SK-N-SH (cell line): ENCODE measurements at regions not wholly inside any gene's neighbourhood (a gene's known extent, or its start where the extent isn't known, plus 50 kb on each side); places are given as distances from the start of the nearest gene placed in this dataset.

Experiments used
- CTCF ChIA-PET: fragments of 300-600, 350-600 bp; formaldehyde crosslinking; extraction: SDS; loops from one replicate; lab custom pipeline; 2021; lab: Yijun Ruan, JAX
- POLR2A ChIA-PET: fragments of 350-600 bp; sonication (Branson Sonifier 250); formaldehyde crosslinking; extraction: SDS; loops from one replicate; lab custom pipeline; 2020; ENCODE audit warnings: antibody characterized with exemption, inconsistent platforms; lab: Yijun Ruan, JAX
- DNase-seq: peaks from one replicate; pipeline ENCODE4 v3.0.0; 2012
- H2AFZ ChIP-seq: fragments of 200-600 bp; sonication (generic); 2 replicates; pipeline ENCODE4 v1.8.1; 2016; ENCODE audit warnings: antibody characterized with exemption, mild to moderate bottlenecking, low read depth
- H3F3A ChIP-seq: fragments of 200-600 bp; sonication (generic); replicated peaks from 2 replicates; pipeline ENCODE3; 2016; ENCODE audit warnings: antibody characterized with exemption, mild to moderate bottlenecking; ENCODE audit not compliant: insufficient read depth
- H3K27ac ChIP-seq, 2 experiments: fragments of 200-500 bp in 1 of 2; fragments of 200-600 bp in 1 of 2; sonication (Bioruptor generic) in 1 of 2; sonication (generic), shearing (Covaris generic) in 1 of 2; 2 replicates each; pipeline versions ENCODE4 v1.5.1 to v1.6.1; 2014 to 2016; ENCODE audit warnings: low read depth in 2 of 2, inconsistent platforms in 1 of 2, low read length in 1 of 2, mild to moderate bottlenecking in 1 of 2, mixed read lengths in 1 of 2
- H3K27me3 ChIP-seq: fragments of 200-600 bp; sonication (generic), shearing (Covaris generic); 2 replicates; pipeline ENCODE4 v1.6.1; 2016; ENCODE audit warnings: mixed run types; ENCODE audit not compliant: insufficient read depth
- H3K36me3 ChIP-seq, 2 experiments: fragments of 200-500 bp in 1 of 2; fragments of 200-600 bp in 1 of 2; sonication (Bioruptor generic) in 1 of 2; sonication (generic) in 1 of 2; replicated peaks in 1 of 2; 2 replicates each; pipeline versions ENCODE3 to v1.5.1; 2014 to 2016; ENCODE audit warnings: low read length in 1 of 2, mild to moderate bottlenecking in 1 of 2; ENCODE audit not compliant: insufficient read depth in 2 of 2, control insufficient read depth in 1 of 2
- H3K4me1 ChIP-seq, 2 experiments: fragments of 200-500 bp in 1 of 2; fragments of 200-600 bp in 1 of 2; sonication (Bioruptor generic) in 1 of 2; sonication (generic), shearing (Covaris generic) in 1 of 2; 2 replicates each; pipeline versions ENCODE4 v1.5.1 to v1.6.1; 2014 to 2016; ENCODE audit warnings: low read depth in 1 of 2, low read length in 1 of 2, mixed run types in 1 of 2; ENCODE audit not compliant: insufficient read depth in 2 of 2, control insufficient read depth in 1 of 2
- H3K4me2 ChIP-seq: fragments of 200-600 bp; sonication (generic), shearing (Covaris generic); 2 replicates; pipeline ENCODE4 v1.6.1; 2017; ENCODE audit warnings: mixed run types
- H3K4me3 ChIP-seq, 2 experiments: fragments of 200-500 bp in 1 of 2; fragments of 200-600 bp in 1 of 2; sonication (Bioruptor generic) in 1 of 2; sonication (generic), shearing (Covaris generic) in 1 of 2; 2 replicates each; pipeline versions ENCODE4 v1.5.1 to v1.8.1; 2014 to 2016; ENCODE audit warnings: low read depth in 2 of 2, inconsistent platforms in 1 of 2, low read length in 1 of 2, mild to moderate bottlenecking in 1 of 2, mixed read lengths in 1 of 2, moderate library complexity in 1 of 2
- H3K79me2 ChIP-seq: fragments of 200-600 bp; sonication (generic); 2 replicates; pipeline ENCODE4 v1.8.1; 2017; ENCODE audit warnings: mild to moderate bottlenecking; ENCODE audit not compliant: insufficient read depth
- H3K9ac ChIP-seq: fragments of 200-600 bp; sonication (generic); 2 replicates; pipeline ENCODE4 v1.6.1; 2017; ENCODE audit warnings: mixed run types
- H3K9me2 ChIP-seq: fragments of 200-600 bp; sonication (generic); 2 replicates; pipeline ENCODE4 v1.6.1; 2017; ENCODE audit warnings: mixed run types
- H3K9me3 ChIP-seq: fragments of 200-600 bp; sonication (generic); 2 replicates; pipeline ENCODE4 v1.6.1; 2017; ENCODE audit warnings: mixed run types, mild to moderate bottlenecking, moderate library complexity
- H4K20me1 ChIP-seq: fragments of 200-600 bp; sonication (generic); 2 replicates; pipeline ENCODE4 v1.6.1; 2017; ENCODE audit warnings: mild to moderate bottlenecking, mixed run types; ENCODE audit not compliant: insufficient read depth
- CHD2 ChIP-seq: fragments of 150-350 bp; IDR thresholded peaks from 2 replicates; pipeline ENCODE4 v1.6.1; 2018; ENCODE audit warnings: low read length; ENCODE audit not compliant: partially characterized antibody
- CTCF ChIP-seq: fragments of 200-600 bp; sonication (generic); IDR thresholded peaks from 2 replicates; pipeline ENCODE4 v1.6.1; 2017; ENCODE audit warnings: antibody characterized with exemption, mild to moderate bottlenecking, moderate library complexity
- ELF1 ChIP-seq: IDR thresholded peaks from 2 replicates; pipeline ENCODE4 v1.4.0; 2012
- FOXM1 ChIP-seq: IDR thresholded peaks from 2 replicates; pipeline ENCODE4 v1.4.0; 2012; ENCODE audit warnings: low read depth, mild to moderate bottlenecking
- GABPA ChIP-seq: IDR thresholded peaks from 2 replicates; pipeline ENCODE4 v1.4.0; 2012; ENCODE audit warnings: low read depth, mild to moderate bottlenecking
- GATA2 ChIP-seq: sonication (generic); formaldehyde crosslinking; IDR thresholded peaks from 2 replicates; pipeline ENCODE4 v1.5.0; 2020; ENCODE audit warnings: mild to moderate bottlenecking, missing genetic modification reagents
- JUND ChIP-seq: IDR thresholded peaks from 2 replicates; pipeline ENCODE4 v1.4.0; 2012
- MAX ChIP-seq: IDR thresholded peaks from 2 replicates; pipeline ENCODE4 v1.4.0; 2012; ENCODE audit warnings: low read depth
- MEF2A ChIP-seq: IDR thresholded peaks from 2 replicates; pipeline ENCODE4 v1.4.0; 2012; ENCODE audit warnings: low read depth, borderline replicate concordance
- NFIC ChIP-seq: IDR thresholded peaks from 2 replicates; pipeline ENCODE4 v1.4.0; 2012; ENCODE audit warnings: borderline replicate concordance
- PBX3 ChIP-seq: IDR thresholded peaks from 2 replicates; pipeline ENCODE4; 2012
- REST ChIP-seq: IDR thresholded peaks from 2 replicates; pipeline ENCODE4 v1.6.1; 2012; ENCODE audit warnings: mild to moderate bottlenecking, low read depth, low read length, moderate library complexity
- SMC3 ChIP-seq: IDR thresholded peaks from 2 replicates; pipeline ENCODE4 v1.6.1; 2012; ENCODE audit warnings: low read depth, low read length, improper control_type of control experiment
- YY1 ChIP-seq: IDR thresholded peaks from 2 replicates; pipeline ENCODE4 v1.4.0; 2012; ENCODE audit warnings: low read depth, mild to moderate bottlenecking
- WGBS: methylation state at CpG from one replicate; pipeline ENCODE4 v1.1.6; 2017; ENCODE audit warnings: low lambda C conversion rate; 5-methylcytosine and 5-hydroxymethylcytosine counted together
- TF ChIP-seq, protein P1 (sequence below): fragments of 150-350 bp; IDR thresholded peaks from 2 replicates; pipeline ENCODE4 v1.6.1; 2017; ENCODE audit warnings: antibody characterized with exemption, low read length, low read depth, borderline replicate concordance
- TF ChIP-seq, protein P2 (sequence below): IDR thresholded peaks from 2 replicates; pipeline ENCODE4 v1.4.0; 2012; ENCODE audit warnings: low read depth, borderline replicate concordance

DNA sequence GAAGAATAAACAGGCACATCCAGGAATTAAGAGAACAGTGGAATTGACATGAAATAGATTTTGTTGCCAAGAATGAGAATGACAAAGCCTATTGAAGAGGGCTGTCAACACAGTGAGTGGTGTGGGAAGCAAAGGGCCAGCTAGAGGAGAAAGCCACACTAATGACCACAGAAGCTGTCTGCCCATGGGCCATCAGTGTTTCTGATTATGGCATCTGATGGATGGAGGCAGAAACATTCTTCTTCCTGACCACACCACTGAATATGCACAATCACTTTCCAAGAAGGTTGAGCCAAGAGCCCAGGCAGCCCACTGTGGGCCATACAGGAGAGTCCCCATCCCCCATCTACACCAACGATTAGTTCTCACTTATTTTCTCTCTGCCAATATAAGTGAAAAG, 146.0 kb upstream of the SH3BP4 start:
- Histone ChIP-seq H4K20me1 (no peaks in the 10 kb centered on the region), H3K9ac (no peak overlapping the region), H2AFZ (no peak overlapping the region), H3K27ac (no peak overlapping the region), H3K4me1 (peaks cover 0 to 5% of the 10 kb centered on the region in 2 experiments; a peak in 1 of 4 replicates), H3K4me3 (no peak overlapping the region), H3K79me2 (no peaks in the 10 kb centered on the region), H3F3A (no peaks in the 10 kb centered on the region), H3K36me3 (no peaks in the 10 kb centered on the region), H3K9me3 (no peaks in the 10 kb centered on the region), H3K4me2 (no peak overlapping the region), H3K27me3 (peaks cover 2% of the 10 kb centered on the region; the same call in 1 of the 2 replicates), H3K9me2 (no peaks in the 10 kb centered on the region)
- DNase-seq, result no peak
- TF ChIP-seq PBX3 (no peak), YY1 (no peak), FOXM1 (no peak), REST (no peak), ELF1 (no peak), NFIC (no peak), JUND (no peak)
- 74% methylated on average over 1 of the region's 1 CpG for WGBS
- ChIA-PET CTCF (no interaction called here), POLR2A (no interaction called here)

- Histone ChIP-seq H3K27ac (no peak overlapping the region), H3K79me2 (no peaks in the 10 kb centered on the region), H3K27me3 (no peaks in the 10 kb centered on the region; the same call in 1 of the 2 replicates), H3K4me3 (no peak overlapping the region), H3K9ac (no peak overlapping the region), H3K4me1 (peaks cover 0 to 5% of the 10 kb centered on the region in 2 experiments; a peak in 1 of 4 replicates), H3F3A (no peaks in the 10 kb centered on the region), H2AFZ (no peak overlapping the region), H3K4me2 (no peak overlapping the region), H3K9me2 (no peaks in the 10 kb centered on the region), H3K36me3 (no peaks in the 10 kb centered on the region), H3K9me3 (no peaks in the 10 kb centered on the region), H4K20me1 (no peaks in the 10 kb centered on the region)
- 0% methylated on average over 1 of the region's 1 CpG for WGBS
- no peak for DNase-seq
- TF ChIP-seq ELF1 (no peak), GATA2 (CRISPR knock-in tag) (no peak), JUND (no peak), PBX3 (no peak), YY1 (no peak), SMC3 (no peak), MEF2A (no peak), CTCF (no peak), CHD2 (no peak), GABPA (no peak), MAX (no peak), NFIC (no peak)
- TF ChIP-seq, protein P1, sequence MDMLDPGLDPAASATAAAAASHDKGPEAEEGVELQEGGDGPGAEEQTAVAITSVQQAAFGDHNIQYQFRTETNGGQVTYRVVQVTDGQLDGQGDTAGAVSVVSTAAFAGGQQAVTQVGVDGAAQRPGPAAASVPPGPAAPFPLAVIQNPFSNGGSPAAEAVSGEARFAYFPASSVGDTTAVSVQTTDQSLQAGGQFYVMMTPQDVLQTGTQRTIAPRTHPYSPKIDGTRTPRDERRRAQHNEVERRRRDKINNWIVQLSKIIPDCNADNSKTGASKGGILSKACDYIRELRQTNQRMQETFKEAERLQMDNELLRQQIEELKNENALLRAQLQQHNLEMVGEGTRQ, result no peak
- TF ChIP-seq, protein P2, sequence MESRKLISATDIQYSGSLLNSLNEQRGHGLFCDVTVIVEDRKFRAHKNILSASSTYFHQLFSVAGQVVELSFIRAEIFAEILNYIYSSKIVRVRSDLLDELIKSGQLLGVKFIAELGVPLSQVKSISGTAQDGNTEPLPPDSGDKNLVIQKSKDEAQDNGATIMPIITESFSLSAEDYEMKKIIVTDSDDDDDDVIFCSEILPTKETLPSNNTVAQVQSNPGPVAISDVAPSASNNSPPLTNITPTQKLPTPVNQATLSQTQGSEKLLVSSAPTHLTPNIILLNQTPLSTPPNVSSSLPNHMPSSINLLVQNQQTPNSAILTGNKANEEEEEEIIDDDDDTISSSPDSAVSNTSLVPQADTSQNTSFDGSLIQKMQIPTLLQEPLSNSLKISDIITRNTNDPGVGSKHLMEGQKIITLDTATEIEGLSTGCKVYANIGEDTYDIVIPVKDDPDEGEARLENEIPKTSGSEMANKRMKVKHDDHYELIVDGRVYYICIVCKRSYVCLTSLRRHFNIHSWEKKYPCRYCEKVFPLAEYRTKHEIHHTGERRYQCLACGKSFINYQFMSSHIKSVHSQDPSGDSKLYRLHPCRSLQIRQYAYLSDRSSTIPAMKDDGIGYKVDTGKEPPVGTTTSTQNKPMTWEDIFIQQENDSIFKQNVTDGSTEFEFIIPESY, result no peak
- CTCF ChIA-PET, result no interaction called here
- POLR2A ChIA-PET, result no interaction called here
These were observed 147.1 kb upstream of the SH3BP4 start for GRCh38 chr2:234804704-234805103.
